Esophagus squamous epithelium (tissue), 4 donors: ENCODE measurements at regions not wholly inside any gene's neighbourhood (a gene's known extent, or its start where the extent isn't known, plus 50 kb on each side); places are given as distances from the start of the nearest gene placed in this dataset.

Experiments used
- POLR2A ChIP-seq, 4 donors: fragments of 450-650 bp; IDR thresholded peaks; one replicate each; pipeline ENCODE4 v1.6.1; 2017; ENCODE audit warnings: antibody characterized with exemption in 4 of 4, mild to moderate bottlenecking in 4 of 4, moderate library complexity in 3 of 4
- TF ChIP-seq, protein P1 (sequence below), 6 experiments: fragments of 450-650 bp in 4 of 6; fragments of 200-600 bp in 2 of 6; sonication (generic) in 2 of 6; IDR thresholded peaks; one replicate each; pipeline ENCODE4 v1.5.1; 2016 to 2019; ENCODE audit warnings: antibody characterized with exemption in 6 of 6, mild to moderate bottlenecking in 4 of 6, moderate library complexity in 4 of 6

DNA sequence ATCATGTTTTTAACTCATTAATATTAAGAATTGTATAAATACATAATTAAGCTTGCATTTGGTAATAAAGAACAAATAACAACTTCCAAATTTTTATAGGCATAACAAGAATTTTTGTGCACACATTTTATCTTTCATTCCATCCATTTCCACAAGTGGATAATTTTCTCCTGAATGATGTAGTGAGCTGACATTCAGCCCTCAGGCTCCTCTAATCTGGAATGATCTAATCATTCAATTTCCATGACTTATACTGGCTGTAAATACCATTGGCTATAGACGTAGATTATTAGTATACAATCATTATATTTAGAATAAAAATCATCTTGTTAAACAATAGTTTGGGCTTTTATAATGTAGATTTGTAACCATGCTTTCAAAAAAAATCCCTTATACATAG is 287.2 kb upstream of the GHITM start:
- TF ChIP-seq, protein P1, sequence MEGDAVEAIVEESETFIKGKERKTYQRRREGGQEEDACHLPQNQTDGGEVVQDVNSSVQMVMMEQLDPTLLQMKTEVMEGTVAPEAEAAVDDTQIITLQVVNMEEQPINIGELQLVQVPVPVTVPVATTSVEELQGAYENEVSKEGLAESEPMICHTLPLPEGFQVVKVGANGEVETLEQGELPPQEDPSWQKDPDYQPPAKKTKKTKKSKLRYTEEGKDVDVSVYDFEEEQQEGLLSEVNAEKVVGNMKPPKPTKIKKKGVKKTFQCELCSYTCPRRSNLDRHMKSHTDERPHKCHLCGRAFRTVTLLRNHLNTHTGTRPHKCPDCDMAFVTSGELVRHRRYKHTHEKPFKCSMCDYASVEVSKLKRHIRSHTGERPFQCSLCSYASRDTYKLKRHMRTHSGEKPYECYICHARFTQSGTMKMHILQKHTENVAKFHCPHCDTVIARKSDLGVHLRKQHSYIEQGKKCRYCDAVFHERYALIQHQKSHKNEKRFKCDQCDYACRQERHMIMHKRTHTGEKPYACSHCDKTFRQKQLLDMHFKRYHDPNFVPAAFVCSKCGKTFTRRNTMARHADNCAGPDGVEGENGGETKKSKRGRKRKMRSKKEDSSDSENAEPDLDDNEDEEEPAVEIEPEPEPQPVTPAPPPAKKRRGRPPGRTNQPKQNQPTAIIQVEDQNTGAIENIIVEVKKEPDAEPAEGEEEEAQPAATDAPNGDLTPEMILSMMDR (IDR thresholded peaks at IDR 0.05) = no peak
- no peak for TF ChIP-seq POLR2A (IDR thresholded peaks at IDR 0.05)
